ENCODE measurements at regions not wholly inside any gene's neighbourhood (a gene's known extent, or its start where the extent isn't known, plus 50 kb on each side); places are given as distances from the start of the nearest gene placed in this dataset.

- no peak for TF ChIP-seq KLF5 (IDR thresholded peaks at IDR 0.05; ENCODE audit: partially characterized antibody)
- TF ChIP-seq E4F1 (IDR thresholded peaks at IDR 0.05; ENCODE audit: borderline replicate concordance, partially characterized antibody), result no peak
- no peak for TF ChIP-seq TCF3 (IDR thresholded peaks at IDR 0.05; ENCODE audit: borderline replicate concordance, insufficient read depth, low read depth, low read length)
- no peak for TF ChIP-seq EZH2 (IDR thresholded peaks at IDR 0.05; ENCODE audit: borderline replicate concordance, control insufficient read depth, low read depth, low read length)
Observed at GRCh38 chr2:239687441-239687840, 286.6 kb upstream of the HDAC4 start.

Measured in GM12878 (cell line).